AG04450 (cell line): ENCODE measurements at regions not wholly inside any gene's neighbourhood (a gene's known extent, or its start where the extent isn't known, plus 50 kb on each side); places are given as distances from the start of the nearest gene placed in this dataset.

Experiments used
- CTCF ChIA-PET: fragments of 300-600, 350-600 bp; formaldehyde crosslinking; extraction: SDS; loops from one replicate; lab custom pipeline; 2022; ENCODE audit warnings: antibody characterized with exemption, inconsistent platforms; lab: Charles Lee
- POLR2A ChIA-PET: fragments of 350-600 bp; formaldehyde crosslinking; extraction: SDS; loops from one replicate; lab custom pipeline; 2021; ENCODE audit warnings: antibody characterized with exemption, inconsistent platforms; lab: Yijun Ruan, JAX
- DNase-seq: peaks from one replicate; pipeline ENCODE4 v3.0.0-alpha.2; 2011; ENCODE audit warnings: low read depth, low spot score
- H3K27ac ChIP-seq: one replicate; pipeline ENCODE4 v1.5.1; 2012; ENCODE audit warnings: low read depth, low read length, control low read depth
- H3K27me3 ChIP-seq: one replicate; pipeline ENCODE4 v1.6.0; 2012; ENCODE audit warnings: low read length; ENCODE audit not compliant: control insufficient read depth, insufficient read depth
- H3K4me3 ChIP-seq: 2 replicates; pipeline ENCODE4 v1.5.1; 2011; ENCODE audit warnings: mild to moderate bottlenecking, low read depth, low read length, control low read depth
- H3K9me3 ChIP-seq: 2 replicates; pipeline ENCODE4 v1.5.1; 2012; ENCODE audit warnings: low read length; ENCODE audit not compliant: control insufficient read depth, insufficient read depth
- TF ChIP-seq, protein P1 (sequence below): IDR thresholded peaks from 2 replicates; pipeline ENCODE4 v1.5.1; 2011; ENCODE audit warnings: low read depth, low read length, control low read depth, inconsistent platforms

GRCh38 chr3:40810813-40811212, 286.1 kb downstream of the ZNF621 start:
- TF ChIP-seq, protein P1, sequence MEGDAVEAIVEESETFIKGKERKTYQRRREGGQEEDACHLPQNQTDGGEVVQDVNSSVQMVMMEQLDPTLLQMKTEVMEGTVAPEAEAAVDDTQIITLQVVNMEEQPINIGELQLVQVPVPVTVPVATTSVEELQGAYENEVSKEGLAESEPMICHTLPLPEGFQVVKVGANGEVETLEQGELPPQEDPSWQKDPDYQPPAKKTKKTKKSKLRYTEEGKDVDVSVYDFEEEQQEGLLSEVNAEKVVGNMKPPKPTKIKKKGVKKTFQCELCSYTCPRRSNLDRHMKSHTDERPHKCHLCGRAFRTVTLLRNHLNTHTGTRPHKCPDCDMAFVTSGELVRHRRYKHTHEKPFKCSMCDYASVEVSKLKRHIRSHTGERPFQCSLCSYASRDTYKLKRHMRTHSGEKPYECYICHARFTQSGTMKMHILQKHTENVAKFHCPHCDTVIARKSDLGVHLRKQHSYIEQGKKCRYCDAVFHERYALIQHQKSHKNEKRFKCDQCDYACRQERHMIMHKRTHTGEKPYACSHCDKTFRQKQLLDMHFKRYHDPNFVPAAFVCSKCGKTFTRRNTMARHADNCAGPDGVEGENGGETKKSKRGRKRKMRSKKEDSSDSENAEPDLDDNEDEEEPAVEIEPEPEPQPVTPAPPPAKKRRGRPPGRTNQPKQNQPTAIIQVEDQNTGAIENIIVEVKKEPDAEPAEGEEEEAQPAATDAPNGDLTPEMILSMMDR: no peak
- POLR2A ChIA-PET: no interaction called here

DNA sequence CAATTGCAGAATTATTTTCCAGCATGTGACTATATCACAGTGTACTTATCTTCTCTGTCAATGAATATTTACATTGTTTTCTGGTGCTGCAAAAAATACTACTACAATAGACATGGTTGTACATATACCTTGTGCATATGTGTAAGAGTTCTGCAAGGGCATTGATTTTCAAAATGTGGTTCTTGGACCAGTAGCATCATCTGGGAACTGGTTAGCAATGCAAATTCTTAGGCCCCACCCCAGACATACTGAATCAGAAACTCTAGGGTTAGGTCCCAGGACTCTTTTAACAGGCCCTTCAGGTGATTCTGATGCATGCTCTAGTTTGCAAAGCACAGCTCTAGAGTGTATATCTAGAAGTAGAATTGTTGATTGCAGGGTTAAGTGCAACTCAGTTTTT, 292.3 kb downstream of the ZNF621 start:
- TF ChIP-seq, protein P1: no peak
- POLR2A ChIA-PET: no interaction called here

More at GRCh38 chr3:40810813-40811212, 286.1 kb downstream of the ZNF621 start:
- CTCF ChIA-PET: no interaction called here
- H3K9me3 ChIP-seq: no peaks in the 10 kb centered on the region
- no peak overlapping the region for H3K27ac ChIP-seq
- no peak overlapping the region for H3K4me3 ChIP-seq
- H3K27me3 ChIP-seq: no peaks in the 10 kb centered on the region
- DNase-seq: no peak

DNA sequence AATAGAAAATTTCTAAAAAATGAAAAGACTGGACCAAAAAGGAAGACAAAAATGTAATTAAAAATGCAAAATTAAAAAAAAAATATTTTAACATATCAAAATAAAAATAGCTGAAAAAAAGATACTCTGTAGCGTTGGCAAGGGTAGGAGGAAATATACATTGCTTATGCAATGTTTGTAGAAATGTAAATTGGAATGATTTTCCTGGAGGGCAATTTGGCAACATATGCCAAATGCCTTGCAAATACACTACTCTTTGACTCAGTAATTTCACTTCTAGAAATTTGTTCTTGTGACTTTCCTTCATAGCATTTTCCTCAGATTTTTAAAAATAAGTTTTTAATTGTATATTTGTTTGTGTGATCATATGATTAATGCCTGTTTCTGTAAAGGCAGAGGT, 296.6 kb downstream of the ZNF621 start:
- POLR2A ChIA-PET: no interaction called here
- Histone ChIP-seq H3K9me3 (no peaks in the 10 kb centered on the region), H3K27me3 (no peaks in the 10 kb centered on the region), H3K4me3 (no peak overlapping the region), H3K27ac (no peak overlapping the region)
- DNase-seq: no peak
- TF ChIP-seq, protein P1: no peak
- CTCF ChIA-PET: no interaction called here

More for the DNA sequence above, 292.3 kb downstream of the ZNF621 start:
- Histone ChIP-seq H3K4me3 (no peak overlapping the region), H3K27ac (no peak overlapping the region), H3K27me3 (no peaks in the 10 kb centered on the region), H3K9me3 (no peaks in the 10 kb centered on the region)
- CTCF ChIA-PET: no interaction called here
- DNase-seq: no peak

- DNase-seq: no peak
- Histone ChIP-seq H3K27ac (no peak overlapping the region), H3K4me3 (no peak overlapping the region), H3K27me3 (no peaks in the 10 kb centered on the region), H3K9me3 (no peaks in the 10 kb centered on the region)
- CTCF ChIA-PET: interaction anchor here (0.6 kb wide), 1 partner anchor 501 kb away, joined by 4 read pairs; no protein-coding TSS in a partner anchor
- POLR2A ChIA-PET: no interaction called here
- TF ChIP-seq, protein P1: no peak
Measured at GRCh38 chr3:40827226-40827625, 302.5 kb downstream of the ZNF621 start.

DNA sequence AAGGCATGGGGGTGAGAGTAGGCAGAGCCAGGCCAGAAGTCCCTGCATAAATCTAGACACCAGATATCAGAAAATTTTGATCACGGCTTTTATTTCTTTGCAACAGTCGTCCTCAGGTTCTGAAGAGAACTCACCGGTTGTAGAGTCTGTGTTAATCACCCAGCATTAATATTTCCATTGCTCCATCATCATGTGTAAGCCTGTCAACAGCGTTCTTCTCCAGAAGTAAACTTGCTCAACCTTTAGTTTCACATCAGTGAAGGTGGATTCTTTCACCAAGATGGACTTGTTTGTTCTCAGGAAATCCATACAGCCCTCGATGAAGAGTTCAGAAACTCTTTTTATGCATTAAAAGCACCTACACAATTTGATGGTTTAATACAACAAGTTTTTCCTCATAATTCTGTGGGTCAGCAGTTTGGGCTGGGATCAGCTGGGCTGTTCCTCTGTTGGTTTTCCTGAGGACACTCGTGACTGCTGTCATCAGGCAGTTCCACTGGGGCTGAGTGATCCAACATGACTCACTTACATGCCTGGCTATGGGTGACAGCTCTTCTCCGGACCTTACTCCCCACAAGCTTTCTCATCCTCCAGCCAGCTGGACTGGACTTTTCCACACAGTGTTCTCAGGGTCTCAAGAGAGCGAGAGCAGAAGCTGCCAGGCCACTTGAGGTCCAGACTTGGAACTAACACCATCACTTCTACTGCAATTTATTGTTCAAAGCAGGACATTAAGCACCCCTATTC, 303.4 kb downstream of the ZNF621 start:
- Histone ChIP-seq H3K9me3 (no peaks in the 10 kb centered on the region), H3K27me3 (no peaks in the 10 kb centered on the region), H3K27ac (no peak overlapping the region), H3K4me3 (no peak overlapping the region)
- CTCF ChIA-PET: no interaction called here
- TF ChIP-seq, protein P1: no peak
- no peak for DNase-seq
- POLR2A ChIA-PET: no interaction called here
